Thyroid gland (tissue), 4 donors: ENCODE measurements at regions not wholly inside any gene's neighbourhood (a gene's known extent, or its start where the extent isn't known, plus 50 kb on each side); places are given as distances from the start of the nearest gene placed in this dataset.

Experiments used
- DNase-seq, 2 donors: peaks; one replicate each; pipeline ENCODE4 v3.0.0-alpha.2; 2019
- H3K27ac ChIP-seq, 3 donors: fragments of 200-600 bp; sonication (generic); 1 replicate in 2 of 3; 2 replicates in 1 of 3; pipeline ENCODE4 v1.5.1; 2016 to 2019; ENCODE audit warnings: mild to moderate bottlenecking in 1 of 3, moderate library complexity in 1 of 3
- H3K27me3 ChIP-seq: fragments of 200-600 bp; sonication (generic); one replicate; pipeline ENCODE4 v1.5.1; 2019
- H3K36me3 ChIP-seq, 2 donors: fragments of 200-600 bp; sonication (generic); one replicate each; pipeline ENCODE4 v1.5.1; 2016 to 2019
- H3K4me1 ChIP-seq, 2 donors: fragments of 200-600 bp; sonication (generic); one replicate each; pipeline ENCODE4 v1.5.1; 2017 to 2019
- H3K4me3 ChIP-seq, 3 donors: fragments of 200-600 bp; sonication (generic); replicated peaks in 1 of 3; 1 replicate in 2 of 3; 2 replicates in 1 of 3; pipeline ENCODE4 v1.5.1; 2016; ENCODE audit warnings: mild to moderate bottlenecking in 1 of 3
- H3K9me3 ChIP-seq: fragments of 200-600 bp; sonication (generic); one replicate; pipeline ENCODE4 v1.5.1; 2017
- POLR2A ChIP-seq, 2 donors: fragments of 450-650 bp; IDR thresholded peaks; one replicate each; pipeline ENCODE4 v1.6.1; 2017; ENCODE audit warnings: antibody characterized with exemption in 2 of 2, mild to moderate bottlenecking in 2 of 2, moderate library complexity in 1 of 2
- WGBS, 2 donors: methylation state at CpG; one replicate each; pipeline ENCODE4 v1.1.5; 2017; 5-methylcytosine and 5-hydroxymethylcytosine counted together
- intact Hi-C: fragments of 100-400 bp; cut with DNase I; formaldehyde crosslinking; loops from one replicate; pipeline ENCODE4 v1.15.1; 2023
- TF ChIP-seq, protein P1 (sequence below), 6 experiments: fragments of 200-600 bp in 3 of 6; fragments of 450-650 bp in 3 of 6; sonication (generic) in 3 of 6; IDR thresholded peaks; one replicate each; pipeline ENCODE4 v1.5.1; 2016 to 2019; ENCODE audit warnings: antibody characterized with exemption in 6 of 6, mild to moderate bottlenecking in 2 of 6, inconsistent platforms in 1 of 6, moderate library complexity in 1 of 6

DNA sequence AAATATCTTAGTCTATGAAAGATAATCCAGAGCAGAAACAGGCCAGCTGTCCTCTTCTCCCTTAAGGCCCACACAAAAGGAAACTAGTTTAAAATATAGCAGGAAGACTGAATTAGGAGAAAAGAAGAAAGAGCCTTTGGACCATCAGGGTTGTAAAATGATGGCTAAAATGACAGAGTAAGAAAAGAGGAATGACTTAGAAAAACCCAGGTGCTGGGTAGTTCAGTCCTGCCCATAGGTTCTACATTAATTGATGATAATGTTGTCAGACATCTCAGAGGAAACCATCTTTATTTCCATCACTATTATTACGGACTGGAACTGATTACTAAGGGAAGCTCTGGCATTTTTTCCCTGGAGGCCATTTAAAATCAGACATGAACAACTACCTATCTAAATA is 142.8 kb upstream of the STT3B start:
- no peaks in the 10 kb centered on the region for H3K4me1 ChIP-seq
- no peak overlapping the region for H3K4me3 ChIP-seq
- no peaks in the 10 kb centered on the region for H3K27me3 ChIP-seq
- no peak overlapping the region for H3K27ac ChIP-seq
- no peaks in the 10 kb centered on the region for H3K9me3 ChIP-seq
- intact Hi-C loops, result no loop called here
- no peak for DNase-seq
- no peaks in the 10 kb centered on the region for H3K36me3 ChIP-seq
- TF ChIP-seq POLR2A (IDR thresholded peaks at IDR 0.05), result no peak
- TF ChIP-seq, protein P1, sequence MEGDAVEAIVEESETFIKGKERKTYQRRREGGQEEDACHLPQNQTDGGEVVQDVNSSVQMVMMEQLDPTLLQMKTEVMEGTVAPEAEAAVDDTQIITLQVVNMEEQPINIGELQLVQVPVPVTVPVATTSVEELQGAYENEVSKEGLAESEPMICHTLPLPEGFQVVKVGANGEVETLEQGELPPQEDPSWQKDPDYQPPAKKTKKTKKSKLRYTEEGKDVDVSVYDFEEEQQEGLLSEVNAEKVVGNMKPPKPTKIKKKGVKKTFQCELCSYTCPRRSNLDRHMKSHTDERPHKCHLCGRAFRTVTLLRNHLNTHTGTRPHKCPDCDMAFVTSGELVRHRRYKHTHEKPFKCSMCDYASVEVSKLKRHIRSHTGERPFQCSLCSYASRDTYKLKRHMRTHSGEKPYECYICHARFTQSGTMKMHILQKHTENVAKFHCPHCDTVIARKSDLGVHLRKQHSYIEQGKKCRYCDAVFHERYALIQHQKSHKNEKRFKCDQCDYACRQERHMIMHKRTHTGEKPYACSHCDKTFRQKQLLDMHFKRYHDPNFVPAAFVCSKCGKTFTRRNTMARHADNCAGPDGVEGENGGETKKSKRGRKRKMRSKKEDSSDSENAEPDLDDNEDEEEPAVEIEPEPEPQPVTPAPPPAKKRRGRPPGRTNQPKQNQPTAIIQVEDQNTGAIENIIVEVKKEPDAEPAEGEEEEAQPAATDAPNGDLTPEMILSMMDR (IDR thresholded peaks at IDR 0.05), result no peak
- WGBS, 2 donors, result 87 to 94% methylated on average over 1 of the region's 1 CpG

DNA sequence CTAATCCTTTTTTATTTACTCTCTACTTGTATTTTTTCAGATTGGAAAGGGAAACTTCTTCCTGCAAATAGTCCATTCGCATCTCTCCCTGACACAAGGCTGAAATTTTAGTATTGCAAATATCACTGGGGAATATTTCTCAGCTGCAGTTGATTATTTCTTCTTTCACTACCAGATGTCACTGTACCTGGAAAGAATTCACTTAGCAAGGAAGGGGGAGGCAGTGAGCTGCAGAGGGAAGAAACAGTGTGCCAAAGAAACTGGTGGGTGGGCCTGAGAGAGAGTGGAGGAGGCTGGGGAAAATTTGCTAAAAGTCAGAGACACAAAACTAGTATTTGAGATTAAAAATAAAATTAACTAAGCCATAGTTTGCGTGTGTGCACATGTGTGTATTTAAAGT is 142.3 kb upstream of the STT3B start:
- intact Hi-C loops, result no loop called here
- 90 to 95% methylated on average over 2 of the region's 2 CpGs for WGBS, 2 donors
- TF ChIP-seq, protein P1 (IDR thresholded peaks at IDR 0.05), result no peak
- no peak for TF ChIP-seq POLR2A (IDR thresholded peaks at IDR 0.05)
- no peak overlapping the region for H3K27ac ChIP-seq
- H3K9me3 ChIP-seq, result no peaks in the 10 kb centered on the region
- H3K36me3 ChIP-seq, result no peaks in the 10 kb centered on the region
- H3K27me3 ChIP-seq, result no peaks in the 10 kb centered on the region
- H3K4me1 ChIP-seq, result no peaks in the 10 kb centered on the region
- no peak overlapping the region for H3K4me3 ChIP-seq
- no peak for DNase-seq

DNA sequence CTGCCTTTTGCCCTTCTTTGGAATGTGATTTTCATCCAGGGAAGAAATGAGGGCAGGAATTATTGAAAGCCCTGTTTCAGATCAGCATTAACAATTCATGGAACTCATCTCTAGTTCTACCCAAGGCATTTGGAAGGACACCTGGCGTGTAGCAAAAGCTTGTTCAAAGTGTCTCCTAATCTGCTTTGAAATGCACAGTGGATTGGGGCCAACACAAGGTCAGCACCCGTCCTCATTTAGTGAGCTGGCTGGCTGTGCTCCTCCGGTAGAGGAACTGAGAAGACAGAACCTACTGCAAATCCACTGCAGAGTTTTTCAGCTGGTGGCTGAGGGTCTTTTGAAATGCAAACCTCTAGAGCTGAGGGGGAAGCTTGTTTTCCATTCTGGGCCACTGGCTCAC is 141.6 kb upstream of the STT3B start:
- intact Hi-C loops, result no loop called here
- TF ChIP-seq, protein P1 (IDR thresholded peaks at IDR 0.05), result no peak
- no peak for TF ChIP-seq POLR2A (IDR thresholded peaks at IDR 0.05)
- no peak overlapping the region for H3K27ac ChIP-seq
- DNase-seq, result no peak
- H3K27me3 ChIP-seq, result no peaks in the 10 kb centered on the region
- H3K9me3 ChIP-seq, result no peaks in the 10 kb centered on the region
- no peaks in the 10 kb centered on the region for H3K36me3 ChIP-seq
- WGBS, 2 donors, result 80 to 88% methylated on average over 3 of the region's 3 CpGs
- H3K4me1 ChIP-seq, result no peaks in the 10 kb centered on the region
- H3K4me3 ChIP-seq, result no peak overlapping the region

DNA sequence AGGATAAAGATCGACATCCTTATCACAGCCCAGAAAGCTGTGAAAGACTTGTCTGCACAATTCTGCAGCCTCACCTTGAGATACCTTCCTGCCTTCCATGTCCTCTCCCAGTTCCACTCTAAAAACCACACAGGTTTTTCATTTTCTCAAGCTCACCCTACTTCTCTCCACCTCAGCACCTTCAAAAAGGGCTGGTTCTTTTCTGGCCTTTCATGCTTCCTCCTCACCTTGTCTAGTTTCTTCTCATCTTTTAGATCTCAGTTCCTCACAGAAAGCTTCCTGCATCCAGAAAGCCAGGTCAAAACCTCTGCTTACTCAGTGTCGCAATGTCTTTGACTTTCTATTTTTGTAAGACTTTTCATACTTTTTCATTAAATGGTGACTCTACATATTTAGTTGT is 140.2 kb upstream of the STT3B start:
- no peak for DNase-seq
- H3K36me3 ChIP-seq, result no peaks in the 10 kb centered on the region
- WGBS, 2 donors, result 72 to 75% methylated on average over 2 of the region's 2 CpGs
- H3K4me1 ChIP-seq, result no peaks in the 10 kb centered on the region
- H3K4me3 ChIP-seq, result no peak overlapping the region
- TF ChIP-seq POLR2A (IDR thresholded peaks at IDR 0.05), result no peak
- TF ChIP-seq, protein P1 (IDR thresholded peaks at IDR 0.05), result no peak
- no peak overlapping the region for H3K27ac ChIP-seq
- intact Hi-C loops, result no loop called here
- H3K27me3 ChIP-seq, result no peaks in the 10 kb centered on the region
- H3K9me3 ChIP-seq, result no peaks in the 10 kb centered on the region

DNA sequence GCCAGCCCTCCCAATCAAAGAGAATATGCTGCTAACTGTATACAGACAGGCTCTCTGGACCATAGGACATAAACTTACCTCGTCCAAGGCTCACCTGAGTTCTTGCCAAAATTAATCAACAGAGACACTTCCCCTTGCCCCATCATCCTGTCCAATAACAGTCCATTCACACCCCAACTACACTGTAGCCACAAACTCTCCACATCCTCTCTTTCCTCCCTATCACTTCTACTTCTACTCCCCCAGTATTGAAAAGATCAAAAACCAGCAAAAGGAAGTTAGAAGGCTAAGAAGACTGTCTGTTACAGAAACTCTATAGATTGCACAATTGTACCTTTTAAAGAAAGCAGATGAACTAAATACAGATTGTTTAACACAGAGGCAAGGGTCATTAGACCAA is 133.5 kb upstream of the STT3B start:
- no peak for TF ChIP-seq POLR2A (IDR thresholded peaks at IDR 0.05)
- TF ChIP-seq, protein P1 (IDR thresholded peaks at IDR 0.05), result no peak
- intact Hi-C loops, result no loop called here
- no peaks in the 10 kb centered on the region for H3K36me3 ChIP-seq
- WGBS, 2 donors, result 58 to 63% methylated on average over 1 of the region's 1 CpG
- no peak for DNase-seq
- no peak overlapping the region for H3K27ac ChIP-seq
- H3K27me3 ChIP-seq, result no peaks in the 10 kb centered on the region
- H3K4me3 ChIP-seq, result no peak overlapping the region
- no peaks in the 10 kb centered on the region for H3K4me1 ChIP-seq
- H3K9me3 ChIP-seq, result no peaks in the 10 kb centered on the region
